Endodermal cell (in vitro differentiated cells): ENCODE measurements at regions not wholly inside any gene's neighbourhood (a gene's known extent, or its start where the extent isn't known, plus 50 kb on each side); places are given as distances from the start of the nearest gene placed in this dataset.

Source experiments
- DNase-seq: peaks from one replicate; pipeline ENCODE4 v3.0.0-alpha.2; 2017
- H3K27ac ChIP-seq: 2 replicates; pipeline ENCODE4 v1.5.1; 2013; ENCODE audit warnings: mild to moderate bottlenecking, low read depth, low read length, moderate library complexity
- H3K27me3 ChIP-seq: 2 replicates; pipeline ENCODE4 v1.6.1; 2013; ENCODE audit warnings: mild to moderate bottlenecking, low read length, moderate library complexity; ENCODE audit not compliant: insufficient read depth, control insufficient read depth, poor library complexity, severe bottlenecking
- H3K36me3 ChIP-seq: 2 replicates; pipeline ENCODE4 v1.7.0; 2013; ENCODE audit warnings: mild to moderate bottlenecking, low read length, moderate library complexity; ENCODE audit not compliant: control insufficient read depth, insufficient read depth
- H3K4me1 ChIP-seq: one replicate; pipeline ENCODE4 v1.7.0; 2013; ENCODE audit warnings: low read length; ENCODE audit not compliant: control insufficient read depth, insufficient read depth
- H3K4me3 ChIP-seq: 2 replicates; pipeline ENCODE4 v1.5.1; 2013; ENCODE audit warnings: mild to moderate bottlenecking, low read length, moderate library complexity
- H3K9ac ChIP-seq: 2 replicates; pipeline ENCODE4 v1.6.1; 2013; ENCODE audit warnings: mild to moderate bottlenecking, low read length, moderate library complexity; ENCODE audit not compliant: poor library complexity, severe bottlenecking; ENCODE audit errors: extremely low read depth
- H3K9me3 ChIP-seq: 2 replicates; pipeline ENCODE4 v1.6.1; 2013; ENCODE audit warnings: mild to moderate bottlenecking, low read length, moderate library complexity; ENCODE audit not compliant: control insufficient read depth
- H3K27ac Mint-ChIP-seq: 2 replicates; pipeline ENCODE4 v1.8.0; 2020; ENCODE audit warnings: mixed read lengths
- H3K27me3 Mint-ChIP-seq: 2 replicates; pipeline ENCODE4 v1.8.0; 2021; ENCODE audit warnings: mild to moderate bottlenecking, mixed read lengths; ENCODE audit not compliant: insufficient read depth
- H3K36me3 Mint-ChIP-seq: 2 replicates; pipeline ENCODE4 v1.8.0; 2020; ENCODE audit warnings: low read depth, mixed read lengths
- H3K4me1 Mint-ChIP-seq: 2 replicates; pipeline ENCODE4 v1.8.0; 2020; ENCODE audit warnings: mixed read lengths
- H3K4me3 Mint-ChIP-seq: 2 replicates; pipeline ENCODE4 v1.8.0; 2020; ENCODE audit warnings: mild to moderate bottlenecking, moderate library complexity, mixed read lengths
- H3K9me3 Mint-ChIP-seq: 2 replicates; pipeline ENCODE4 v1.8.0; 2020; ENCODE audit warnings: mild to moderate bottlenecking, mixed read lengths
- WGBS, 2 experiments: methylation state at CpG; one replicate each; pipeline versions ENCODE4 v1.1.5 to v1.1.7; 2013; ENCODE audit warnings: missing lambda C conversion rate in 2 of 2, mixed read lengths in 1 of 2; ENCODE audit not compliant: insufficient coverage in 1 of 2, insufficient read length in 1 of 2; 5-methylcytosine and 5-hydroxymethylcytosine counted together
- TF ChIP-seq, protein P1 (sequence below): fragments of 200-600 bp; sonication (generic); conservative IDR thresholded peaks from 2 replicates; pipeline ENCODE4 v1.5.0; 2021; ENCODE audit warnings: antibody characterized with exemption, mild to moderate bottlenecking

DNA sequence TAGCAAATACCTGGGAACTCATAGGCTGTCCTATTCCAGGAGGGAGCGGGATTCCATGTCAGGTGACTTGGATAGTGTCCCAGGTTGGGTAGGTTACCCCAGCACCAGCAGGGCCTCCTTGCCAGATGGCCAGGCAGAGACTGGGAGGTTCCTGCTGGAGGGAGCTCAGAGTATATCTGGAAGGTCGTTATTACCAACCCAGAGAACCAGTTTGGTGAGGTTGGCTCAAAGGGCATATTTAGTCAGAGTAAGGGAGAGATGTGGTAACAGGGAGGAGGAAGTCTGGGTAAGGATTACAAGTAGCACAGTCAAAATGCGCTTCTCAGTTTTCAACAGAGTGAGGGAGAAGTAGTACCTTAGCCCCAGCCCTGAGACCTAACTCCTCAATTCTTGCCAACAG is 53.3 kb upstream of the LNX1 start:
- H3K9ac ChIP-seq, result no peak overlapping the region
- peaks cover 89% of the 10 kb centered on the region for H3K27me3 ChIP-seq
- H3K4me3 ChIP-seq, result no peak overlapping the region
- H3K9me3 ChIP-seq, result no peaks in the 10 kb centered on the region
- H3K4me1 ChIP-seq, result no peaks in the 10 kb centered on the region
- H3K27ac ChIP-seq, result no peak overlapping the region
- no peaks in the 10 kb centered on the region for H3K9me3 Mint-ChIP-seq
- TF ChIP-seq, protein P1, sequence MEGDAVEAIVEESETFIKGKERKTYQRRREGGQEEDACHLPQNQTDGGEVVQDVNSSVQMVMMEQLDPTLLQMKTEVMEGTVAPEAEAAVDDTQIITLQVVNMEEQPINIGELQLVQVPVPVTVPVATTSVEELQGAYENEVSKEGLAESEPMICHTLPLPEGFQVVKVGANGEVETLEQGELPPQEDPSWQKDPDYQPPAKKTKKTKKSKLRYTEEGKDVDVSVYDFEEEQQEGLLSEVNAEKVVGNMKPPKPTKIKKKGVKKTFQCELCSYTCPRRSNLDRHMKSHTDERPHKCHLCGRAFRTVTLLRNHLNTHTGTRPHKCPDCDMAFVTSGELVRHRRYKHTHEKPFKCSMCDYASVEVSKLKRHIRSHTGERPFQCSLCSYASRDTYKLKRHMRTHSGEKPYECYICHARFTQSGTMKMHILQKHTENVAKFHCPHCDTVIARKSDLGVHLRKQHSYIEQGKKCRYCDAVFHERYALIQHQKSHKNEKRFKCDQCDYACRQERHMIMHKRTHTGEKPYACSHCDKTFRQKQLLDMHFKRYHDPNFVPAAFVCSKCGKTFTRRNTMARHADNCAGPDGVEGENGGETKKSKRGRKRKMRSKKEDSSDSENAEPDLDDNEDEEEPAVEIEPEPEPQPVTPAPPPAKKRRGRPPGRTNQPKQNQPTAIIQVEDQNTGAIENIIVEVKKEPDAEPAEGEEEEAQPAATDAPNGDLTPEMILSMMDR, result no peak
- peaks cover 65% of the 10 kb centered on the region for H3K27me3 Mint-ChIP-seq
- no peak overlapping the region for H3K4me3 Mint-ChIP-seq
- no peak overlapping the region for H3K27ac Mint-ChIP-seq
- H3K36me3 ChIP-seq, result no peaks in the 10 kb centered on the region
- no peaks in the 10 kb centered on the region for H3K36me3 Mint-ChIP-seq
- H3K4me1 Mint-ChIP-seq, result peaks cover 2% of the 10 kb centered on the region
- DNase-seq, result no peak
- 95 to 100% methylated on average over 1 to 3 of the region's 3 CpGs for WGBS, 2 experiments
